ENCODE measurements at regions not wholly inside any gene's neighbourhood (a gene's known extent, or its start where the extent isn't known, plus 50 kb on each side); places are given as distances from the start of the nearest gene placed in this dataset.

DNA sequence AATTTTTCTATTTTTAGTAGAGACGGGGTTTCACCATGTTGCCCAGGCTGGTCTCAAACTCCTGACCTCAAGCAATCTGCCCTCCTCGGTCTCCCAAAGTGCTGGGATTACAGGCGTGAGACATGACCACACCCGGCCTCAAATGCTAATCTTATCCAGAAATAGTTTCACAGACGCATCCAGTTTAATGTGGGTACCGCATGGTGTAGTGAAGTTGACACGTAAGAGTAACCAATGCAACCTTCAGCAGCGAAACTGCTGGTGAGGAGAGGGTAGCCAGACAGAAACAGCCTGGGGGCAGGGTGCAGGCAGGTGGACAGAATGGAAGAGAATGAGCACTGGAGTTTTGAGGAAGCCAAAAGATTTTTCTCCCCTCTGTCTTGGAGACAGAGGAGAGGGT is 63.5 kb upstream of the FAM180A start:
- no peak overlapping the region for H3K27ac ChIP-seq
- H3K4me1 ChIP-seq (replicated peaks): peaks cover 8% of the 10 kb centered on the region; the same call in 1 of the 2 replicates
- H3K36me3 ChIP-seq: no peaks in the 10 kb centered on the region
- H3K9me3 ChIP-seq (replicated peaks): no peaks in the 10 kb centered on the region
- no peak overlapping the region for H3K4me3 ChIP-seq
- DNase-seq (ENCODE audit: low read depth in 1 of 2, low spot score in 2 of 2): no peak
- no peaks in the 10 kb centered on the region for H3K27me3 ChIP-seq (replicated peaks)

DNA sequence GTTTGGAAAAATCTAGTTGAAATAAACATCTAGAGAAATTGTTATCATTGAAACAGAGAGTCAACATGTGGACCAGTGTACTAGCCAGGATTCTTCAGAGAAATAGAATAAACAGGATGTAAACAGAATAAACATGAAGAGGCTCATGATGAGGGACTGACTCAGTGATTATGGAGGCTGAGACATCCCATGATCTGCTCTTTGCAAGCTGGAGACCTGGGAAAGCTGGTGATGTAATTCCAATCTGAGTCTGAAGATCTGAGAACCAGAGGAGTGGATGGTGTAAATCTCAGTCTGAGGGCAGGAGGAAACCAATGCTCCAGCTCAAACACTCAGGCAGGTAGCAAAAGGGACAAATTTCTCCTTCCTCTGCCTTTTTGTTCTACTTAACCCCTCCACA is 62.9 kb upstream of the FAM180A start:
- Histone ChIP-seq H3K4me1 (replicated peaks) (peaks cover 8% of the 10 kb centered on the region; the same call in 1 of the 2 replicates), H3K36me3 (no peaks in the 10 kb centered on the region), H3K4me3 (no peak overlapping the region), H3K27me3 (replicated peaks) (no peaks in the 10 kb centered on the region), H3K27ac (no peak overlapping the region), H3K9me3 (replicated peaks) (no peaks in the 10 kb centered on the region)
- peak in 1 of 2 experiments; percentile 15 for DNase-seq (ENCODE audit: low read depth in 1 of 2, low spot score in 2 of 2)

GRCh38 chr7:135808206-135808605 is 59.6 kb upstream of the FAM180A start:
- Histone ChIP-seq H3K27me3 (replicated peaks) (no peaks in the 10 kb centered on the region), H3K36me3 (no peaks in the 10 kb centered on the region), H3K4me1 (replicated peaks) (peaks cover 8% of the 10 kb centered on the region; the same call in 1 of the 2 replicates), H3K27ac (no peak overlapping the region), H3K4me3 (no peak overlapping the region), H3K9me3 (replicated peaks) (no peaks in the 10 kb centered on the region)
- DNase-seq (ENCODE audit: low read depth in 1 of 2, low spot score in 2 of 2): no peak

DNA sequence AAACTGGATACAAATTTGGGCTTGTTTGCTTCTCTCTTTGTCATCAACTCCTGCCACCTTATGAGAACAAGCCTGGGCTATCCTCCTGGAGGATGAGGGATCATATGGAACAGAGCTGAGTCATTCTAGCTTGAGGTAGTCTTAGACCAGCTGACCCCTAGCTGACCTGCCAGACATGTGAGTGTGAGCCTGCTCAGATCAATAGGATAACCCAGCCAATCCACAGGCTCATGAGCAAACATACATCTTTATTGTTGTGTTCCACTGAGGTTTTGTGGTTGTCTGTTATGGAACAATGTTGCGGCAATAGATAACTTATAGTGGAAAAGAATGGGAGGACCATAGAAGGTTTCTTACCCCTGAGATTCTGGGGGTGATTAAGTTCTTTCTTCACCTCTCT is 54.5 kb upstream of the FAM180A start:
- Histone ChIP-seq H3K27ac (no peak overlapping the region), H3K36me3 (no peaks in the 10 kb centered on the region), H3K4me1 (replicated peaks) (peaks cover 5% of the 10 kb centered on the region; the same call in 1 of the 2 replicates), H3K27me3 (replicated peaks) (no peaks in the 10 kb centered on the region), H3K4me3 (no peak overlapping the region), H3K9me3 (replicated peaks) (no peaks in the 10 kb centered on the region)
- DNase-seq (ENCODE audit: low read depth in 1 of 2, low spot score in 2 of 2): no peak

DNA sequence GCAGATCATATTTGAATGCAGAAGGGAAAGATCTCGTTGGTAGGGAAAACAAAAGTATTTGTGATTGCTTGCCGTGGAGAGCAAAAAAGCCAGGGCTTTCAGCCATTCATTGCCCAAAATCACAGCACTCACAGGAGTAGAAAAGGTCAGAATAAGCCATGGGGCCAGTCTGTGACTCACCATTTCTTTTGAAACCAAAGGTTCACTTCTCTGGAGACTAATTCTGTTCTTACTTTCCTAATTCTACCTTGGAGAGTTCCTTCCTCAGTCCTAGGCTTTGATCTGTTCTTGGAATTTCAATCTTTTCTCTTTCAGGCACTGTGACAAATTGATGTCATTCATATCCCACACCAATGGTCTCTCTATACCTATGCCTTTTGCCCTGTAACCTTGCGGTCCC is 54.1 kb upstream of the FAM180A start:
- no peak overlapping the region for H3K27ac ChIP-seq
- peaks cover 5% of the 10 kb centered on the region; the same call in 1 of the 2 replicates for H3K4me1 ChIP-seq (replicated peaks)
- H3K4me3 ChIP-seq: no peak overlapping the region
- DNase-seq (ENCODE audit: low read depth in 1 of 2, low spot score in 2 of 2): no peak
- no peaks in the 10 kb centered on the region for H3K27me3 ChIP-seq (replicated peaks)
- H3K36me3 ChIP-seq: no peaks in the 10 kb centered on the region
- no peaks in the 10 kb centered on the region for H3K9me3 ChIP-seq (replicated peaks)

DNA sequence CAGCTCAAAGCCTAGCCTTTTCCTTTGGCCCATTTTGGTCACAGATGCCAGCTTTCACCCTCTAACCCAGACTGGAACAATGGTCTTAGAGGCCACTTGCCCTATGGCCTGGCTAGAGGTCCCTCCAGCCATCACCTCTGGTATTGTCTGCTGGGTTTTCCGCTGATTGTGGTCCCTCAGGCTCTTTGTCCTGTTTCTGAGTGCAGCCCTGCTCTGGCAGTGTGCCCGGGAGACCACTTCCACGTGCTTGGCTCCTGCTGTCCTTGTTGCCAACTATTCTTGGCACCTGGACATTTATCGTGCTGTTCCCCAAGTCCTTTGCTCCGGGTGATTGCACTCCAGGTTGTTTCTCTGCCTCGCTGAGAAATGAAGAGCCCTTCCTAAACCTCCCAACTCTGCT is 53.3 kb upstream of the FAM180A start:
- no peaks in the 10 kb centered on the region for H3K36me3 ChIP-seq
- no peaks in the 10 kb centered on the region for H3K9me3 ChIP-seq (replicated peaks)
- no peak for DNase-seq (ENCODE audit: low read depth in 1 of 2, low spot score in 2 of 2)
- H3K27me3 ChIP-seq (replicated peaks): no peaks in the 10 kb centered on the region
- H3K4me1 ChIP-seq (replicated peaks): peaks cover 7% of the 10 kb centered on the region; the same call in 1 of the 2 replicates
- H3K4me3 ChIP-seq: no peak overlapping the region
- no peak overlapping the region for H3K27ac ChIP-seq

DNA sequence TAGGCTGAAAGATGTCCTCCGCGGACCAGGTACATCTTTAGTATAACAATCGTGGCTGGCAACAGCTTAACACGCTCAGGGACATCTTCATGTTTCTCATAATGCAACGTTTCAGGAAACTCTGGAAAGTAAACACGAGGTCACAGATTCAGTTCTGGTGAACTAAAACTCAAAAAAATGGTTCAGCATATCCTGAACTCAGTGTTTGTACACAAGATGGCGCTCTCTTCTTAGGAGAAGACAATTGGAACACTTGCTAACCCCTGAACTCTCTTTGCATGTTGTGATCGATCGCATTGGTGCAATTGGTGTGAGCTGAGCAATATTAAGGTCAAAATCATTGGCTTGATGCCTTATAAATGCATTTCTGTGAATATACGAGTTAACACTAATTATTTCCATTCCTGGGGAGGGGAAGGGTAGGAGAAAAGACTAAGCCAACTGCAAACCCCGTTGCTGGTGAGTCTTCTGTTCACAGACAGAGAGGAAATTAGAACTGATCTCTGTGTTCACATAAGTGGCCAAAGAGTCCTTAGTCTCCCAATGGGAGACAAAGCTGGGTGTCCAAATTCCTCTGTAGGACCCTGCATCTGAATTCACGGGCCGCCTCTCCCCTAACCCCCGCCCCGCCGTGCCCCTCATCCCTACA is 52.6 kb upstream of the FAM180A start:
- peaks cover 10% of the 10 kb centered on the region; the same call in 1 of the 2 replicates for H3K4me1 ChIP-seq (replicated peaks)
- peak in 1 of 2 experiments; percentile 51 for DNase-seq (ENCODE audit: low read depth in 1 of 2, low spot score in 2 of 2)
- no peak overlapping the region for H3K4me3 ChIP-seq
- H3K27ac ChIP-seq: no peak overlapping the region
- H3K9me3 ChIP-seq (replicated peaks): no peaks in the 10 kb centered on the region
- H3K27me3 ChIP-seq (replicated peaks): no peaks in the 10 kb centered on the region
- no peaks in the 10 kb centered on the region for H3K36me3 ChIP-seq

- peaks cover 10% of the 10 kb centered on the region; the same call in 1 of the 2 replicates for H3K4me1 ChIP-seq (replicated peaks)
- H3K27ac ChIP-seq: no peak overlapping the region
- no peak for DNase-seq (ENCODE audit: low read depth in 1 of 2, low spot score in 2 of 2)
- no peaks in the 10 kb centered on the region for H3K36me3 ChIP-seq
- H3K27me3 ChIP-seq (replicated peaks): no peaks in the 10 kb centered on the region
- H3K4me3 ChIP-seq: no peak overlapping the region
- no peaks in the 10 kb centered on the region for H3K9me3 ChIP-seq (replicated peaks)
Measured at GRCh38 chr7:135800560-135800959, 51.9 kb upstream of the FAM180A start.

DNA sequence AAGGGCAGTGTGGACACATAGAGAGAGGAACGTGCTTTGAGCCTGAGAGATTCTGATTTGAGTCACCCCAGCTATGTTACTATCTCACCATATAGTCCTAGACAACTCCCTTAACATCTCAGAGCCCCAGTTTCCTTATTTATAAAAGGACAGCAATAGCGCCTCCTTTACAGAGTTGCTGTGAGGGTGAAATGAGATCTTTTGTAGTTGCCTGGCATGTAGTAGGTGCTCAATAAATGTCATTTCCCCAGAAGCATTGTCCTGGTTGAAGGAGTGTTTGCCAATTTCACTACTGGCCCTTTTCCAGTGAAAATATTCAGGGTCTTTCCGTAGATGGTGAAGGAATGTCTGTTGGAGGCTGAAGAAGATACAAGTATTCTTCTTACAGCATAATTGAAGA is 51.3 kb upstream of the FAM180A start:
- Histone ChIP-seq H3K27ac (no peak overlapping the region), H3K4me3 (no peak overlapping the region), H3K9me3 (replicated peaks) (no peaks in the 10 kb centered on the region), H3K36me3 (no peaks in the 10 kb centered on the region), H3K4me1 (replicated peaks) (peaks cover 10% of the 10 kb centered on the region; the same call in 1 of the 2 replicates), H3K27me3 (replicated peaks) (no peaks in the 10 kb centered on the region)
- no peak for DNase-seq (ENCODE audit: low read depth in 1 of 2, low spot score in 2 of 2)
